BLaER1 treated with 17β-estradiol and CSF1 and Interleukin-3, amounts not matched to agents 10 nM and 100 nM (cell line): ENCODE measurements at regions not wholly inside any gene's neighbourhood (a gene's known extent, or its start where the extent isn't known, plus 50 kb on each side); places are given as distances from the start of the nearest gene placed in this dataset.
"Not testable (repeated sequence)": the region's sequence is repeated elsewhere in the genome, so short reads cannot be mapped to it uniquely, and the experiment has no call there.

ENCODE experiments used
- H3K27ac ChIP-seq, 11 experiments: shearing (Covaris generic); formaldehyde crosslinking; 2 replicates each; pipeline ENCODE4 v1.8.1; 2022
- H3K27me3 ChIP-seq, 11 experiments: shearing (Covaris generic); formaldehyde crosslinking; 2 replicates each; pipeline ENCODE4 v1.8.1; 2022
- H3K36me3 ChIP-seq, 11 experiments: shearing (Covaris generic); formaldehyde crosslinking; 2 replicates each; pipeline ENCODE4 v1.8.1; 2022
- H3K4me1 ChIP-seq, 10 experiments: shearing (Covaris generic); formaldehyde crosslinking; 2 replicates each; pipeline ENCODE4 v1.8.1; 2022
- H3K4me2 ChIP-seq, 11 experiments: shearing (Covaris generic); formaldehyde crosslinking; 2 replicates each; pipeline ENCODE4 v1.8.1; 2022
- H3K4me3 ChIP-seq, 10 experiments: shearing (Covaris generic); formaldehyde crosslinking; 2 replicates each; pipeline ENCODE4 v1.8.1; 2022
- H3K9ac ChIP-seq, 11 experiments: shearing (Covaris generic); formaldehyde crosslinking; 2 replicates each; pipeline ENCODE4 v1.8.1; 2022
- H3K9me3 ChIP-seq, 11 experiments: shearing (Covaris generic); formaldehyde crosslinking; replicated peaks in 1 of 11; 2 replicates each; pipeline ENCODE4 v1.8.1; 2022
- H4K20me1 ChIP-seq, 11 experiments: shearing (Covaris generic); formaldehyde crosslinking; 2 replicates each; pipeline ENCODE4 v1.8.1; 2022
- Cebpa-rat ChIP-seq, 11 experiments: shearing (Covaris generic); IDR thresholded peaks; 2 replicates each; pipeline ENCODE4 v1.8.1; 2022

DNA sequence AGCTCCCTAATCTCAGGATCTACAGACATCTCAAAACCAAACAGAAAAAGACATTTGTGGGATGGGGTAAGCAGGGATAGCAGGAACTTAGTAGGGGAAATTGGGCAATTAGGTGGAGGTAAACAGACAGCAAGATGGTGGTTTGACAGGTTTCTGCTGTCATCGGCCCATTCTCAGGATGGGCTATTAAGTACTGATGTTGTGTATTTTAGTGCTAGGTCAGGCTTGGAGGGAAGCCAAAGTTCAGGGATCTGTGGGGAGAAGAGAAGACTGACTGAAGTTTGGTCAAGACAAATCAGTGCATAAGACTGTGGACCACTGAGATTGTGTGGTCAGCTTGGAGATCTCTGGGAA, 96.8 kb upstream of the THUMPD2 start:
- H3K9ac ChIP-seq, result no peak overlapping the region
- no peaks in the 10 kb centered on the region for H3K27me3 ChIP-seq
- H3K4me2 ChIP-seq, result no peak overlapping the region
- no peak overlapping the region for H3K4me3 ChIP-seq
- H3K36me3 ChIP-seq, result no peaks in the 10 kb centered on the region
- no peaks in the 10 kb centered on the region for H4K20me1 ChIP-seq
- H3K27ac ChIP-seq, result no peak overlapping the region
- peaks cover 0 to 3% (median 0%) of the 10 kb centered on the region in 10 experiments; a peak in 2 of 20 replicates for H3K4me1 ChIP-seq
- peaks cover 10 to 31% (median 21%) of the 10 kb centered on the region in 11 experiments; a peak in 20 of 22 replicates for H3K9me3 ChIP-seq
- TF ChIP-seq Cebpa-rat (IDR thresholded peaks at IDR 0.05), result no peak

DNA sequence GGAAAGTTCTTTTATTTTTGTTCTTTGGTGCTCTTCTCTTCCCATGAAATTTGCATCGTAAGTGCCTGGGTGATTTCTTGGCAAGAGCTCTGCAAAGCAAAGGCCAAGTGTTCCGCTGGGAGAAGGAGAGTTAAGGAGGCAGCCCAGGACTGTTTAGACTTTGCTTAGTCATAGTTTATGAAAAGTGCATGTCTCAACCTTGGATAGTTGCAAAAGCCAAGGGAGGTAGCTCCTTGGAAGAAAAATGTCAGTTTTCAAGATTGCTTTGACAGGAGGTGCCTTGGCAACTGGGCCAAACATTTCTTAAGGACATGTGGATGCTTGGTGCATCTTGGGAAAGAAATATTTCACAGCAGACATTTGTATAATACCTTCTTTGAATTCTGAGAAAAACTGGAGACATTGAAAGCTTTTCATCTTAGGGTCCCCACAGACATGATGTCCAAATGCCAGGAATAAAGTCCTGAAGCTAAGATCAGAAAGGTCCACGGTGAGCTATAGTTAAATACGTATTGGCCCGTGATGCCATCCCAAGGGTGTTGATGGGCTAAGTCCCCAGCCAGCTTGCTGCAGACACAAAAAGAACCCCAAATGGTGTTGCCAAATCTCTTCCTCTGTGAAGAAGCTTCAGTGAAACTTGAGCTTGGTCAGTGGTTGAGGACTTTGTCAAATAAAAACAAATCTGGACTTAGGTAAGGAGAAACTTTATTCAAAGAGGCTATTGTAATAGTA, 96.3 kb upstream of the THUMPD2 start:
- H3K4me3 ChIP-seq, result no peak overlapping the region
- peaks cover 0 to 3% (median 0%) of the 10 kb centered on the region in 10 experiments; a peak in 2 of 20 replicates for H3K4me1 ChIP-seq
- H3K27ac ChIP-seq, result no peak overlapping the region
- TF ChIP-seq Cebpa-rat (IDR thresholded peaks at IDR 0.05), result no peak
- H3K9me3 ChIP-seq, result peaks cover 10 to 29% (median 16%) of the 10 kb centered on the region in 11 experiments; a peak in 20 of 22 replicates
- H4K20me1 ChIP-seq, result no peaks in the 10 kb centered on the region
- H3K36me3 ChIP-seq, result no peaks in the 10 kb centered on the region
- H3K9ac ChIP-seq, result no peak overlapping the region
- no peaks in the 10 kb centered on the region for H3K27me3 ChIP-seq
- H3K4me2 ChIP-seq, result no peak overlapping the region

DNA sequence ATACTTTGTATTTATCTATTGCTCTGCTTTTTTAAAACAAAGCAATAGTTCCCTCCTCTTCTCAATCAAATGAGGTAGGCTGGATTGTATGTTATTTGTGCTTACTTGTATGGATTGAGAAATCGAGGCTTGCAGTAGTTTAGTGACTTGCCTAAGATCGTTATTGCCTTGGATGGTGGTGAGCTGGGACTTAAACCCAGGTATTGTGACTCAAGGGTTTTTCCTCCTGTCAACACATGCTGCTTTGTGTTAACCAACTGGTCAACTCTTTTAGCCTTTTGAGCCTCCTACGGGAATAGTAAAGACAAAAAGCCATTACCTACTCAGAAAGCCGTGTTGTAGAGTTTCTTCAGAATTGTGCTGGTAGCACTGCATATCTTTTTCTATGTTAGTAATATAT, 95.2 kb upstream of the THUMPD2 start:
- no peak overlapping the region for H3K4me3 ChIP-seq
- H3K9ac ChIP-seq, result no peak overlapping the region
- no peaks in the 10 kb centered on the region for H3K27me3 ChIP-seq
- no peaks in the 10 kb centered on the region for H4K20me1 ChIP-seq
- H3K4me1 ChIP-seq, result peaks cover 0 to 3% (median 0%) of the 10 kb centered on the region in 10 experiments; a peak in 2 of 20 replicates
- no peak overlapping the region for H3K4me2 ChIP-seq
- no peak for TF ChIP-seq Cebpa-rat (IDR thresholded peaks at IDR 0.05)
- H3K9me3 ChIP-seq, result peaks cover 5 to 22% (median 8%) of the 10 kb centered on the region in 11 experiments; a peak in 19 of 22 replicates
- no peak overlapping the region for H3K27ac ChIP-seq
- H3K36me3 ChIP-seq, result no peaks in the 10 kb centered on the region

- H3K4me2 ChIP-seq, result no peak overlapping the region
- no peak for TF ChIP-seq Cebpa-rat (IDR thresholded peaks at IDR 0.05)
- peaks cover 0 to 15% (median 3%) of the 10 kb centered on the region in 11 experiments; a peak in 8 of 22 replicates for H3K9me3 ChIP-seq
- no peaks in the 10 kb centered on the region for H4K20me1 ChIP-seq
- peaks cover 0 to 7% (median 2%) of the 10 kb centered on the region in 10 experiments; a peak in 4 of 20 replicates for H3K4me1 ChIP-seq
- H3K4me3 ChIP-seq, result no peak overlapping the region
- H3K27ac ChIP-seq, result no peak overlapping the region
- H3K9ac ChIP-seq, result no peak overlapping the region
- H3K27me3 ChIP-seq, result no peaks in the 10 kb centered on the region
- H3K36me3 ChIP-seq, result no peaks in the 10 kb centered on the region
These were observed 94.5 kb upstream of the THUMPD2 start for GRCh38 chr2:39873586-39873985.

DNA sequence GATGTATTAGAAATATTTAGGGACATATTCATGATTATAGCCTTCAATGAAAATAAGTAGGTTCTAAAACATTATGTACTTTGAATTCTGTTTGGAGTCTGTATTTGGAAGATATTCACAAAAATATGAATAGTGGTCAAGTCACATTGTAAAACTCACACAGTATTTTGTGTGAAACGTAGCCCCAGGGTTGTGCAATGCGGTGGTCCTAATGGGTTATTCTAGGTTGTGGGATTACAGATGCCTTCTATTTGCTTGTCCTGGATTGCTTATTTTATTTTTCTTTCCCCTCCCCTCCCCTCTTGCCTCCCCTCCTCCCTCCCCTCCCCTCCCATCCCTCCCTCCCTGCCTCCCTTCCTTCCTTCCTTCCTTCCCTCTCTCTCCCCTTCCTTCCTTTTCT, 93.7 kb upstream of the THUMPD2 start:
- H3K9ac ChIP-seq, result no peak overlapping the region
- no peak for TF ChIP-seq Cebpa-rat (IDR thresholded peaks at IDR 0.05)
- no peaks in the 10 kb centered on the region for H3K36me3 ChIP-seq
- peaks cover 0 to 8% (median 2%) of the 10 kb centered on the region in 10 experiments; a peak in 4 of 20 replicates for H3K4me1 ChIP-seq
- no peak overlapping the region for H3K4me3 ChIP-seq
- no peaks in the 10 kb centered on the region for H3K27me3 ChIP-seq
- peaks cover 0 to 9% (median 3%) of the 10 kb centered on the region in 11 experiments; a peak in 6 of 22 replicates for H3K9me3 ChIP-seq
- H4K20me1 ChIP-seq, result no peaks in the 10 kb centered on the region
- H3K4me2 ChIP-seq, result no peak overlapping the region
- no peak overlapping the region for H3K27ac ChIP-seq

GRCh38 chr2:39871291-39871761, 92.3 kb upstream of the THUMPD2 start:
- H3K36me3 ChIP-seq, result no peaks in the 10 kb centered on the region
- no peaks in the 10 kb centered on the region for H4K20me1 ChIP-seq
- peaks cover 0 to 8% (median 2%) of the 10 kb centered on the region in 10 experiments; a peak in 4 of 20 replicates for H3K4me1 ChIP-seq
- H3K9ac ChIP-seq, result no peak overlapping the region
- no peaks in the 10 kb centered on the region for H3K27me3 ChIP-seq
- H3K4me3 ChIP-seq, result no peak overlapping the region
- H3K4me2 ChIP-seq, result no peak overlapping the region
- no peak for TF ChIP-seq Cebpa-rat (IDR thresholded peaks at IDR 0.05)
- H3K9me3 ChIP-seq, result no peaks in the 10 kb centered on the region
- H3K27ac ChIP-seq, result no peak overlapping the region

DNA sequence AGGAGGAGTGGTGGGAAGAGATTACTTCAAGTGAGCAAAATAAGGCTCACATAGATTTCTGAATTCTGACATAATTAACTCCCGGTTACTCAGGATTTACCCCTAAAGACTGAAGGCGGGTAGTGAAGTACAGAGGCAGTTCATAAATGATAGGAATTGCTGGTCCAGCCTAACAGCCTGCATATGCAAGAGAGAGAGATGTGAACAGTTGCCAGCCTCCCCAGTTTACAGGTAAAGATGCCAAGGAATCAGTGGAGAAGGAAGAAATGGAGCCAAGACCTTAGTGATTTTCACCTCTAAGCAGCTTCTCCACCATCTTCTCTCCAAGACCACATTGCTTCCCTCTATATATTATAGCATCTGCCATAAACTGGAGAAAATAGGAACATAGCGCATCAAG, 91.8 kb upstream of the THUMPD2 start:
- H3K27me3 ChIP-seq, result no peaks in the 10 kb centered on the region

GRCh38 chr2:39867268-39867667, 88.2 kb upstream of the THUMPD2 start:
- peaks cover 15 to 24% (median 22%) of the 10 kb centered on the region in 11 experiments for H3K9me3 ChIP-seq
- H3K27me3 ChIP-seq, result no peaks in the 10 kb centered on the region
- no peak overlapping the region for H3K9ac ChIP-seq
- peaks cover 0 to 12% (median 5%) of the 10 kb centered on the region in 10 experiments; a peak in 8 of 20 replicates for H3K4me1 ChIP-seq
- H4K20me1 ChIP-seq, result no peaks in the 10 kb centered on the region
- no peak overlapping the region for H3K27ac ChIP-seq
- H3K4me3 ChIP-seq, result no peak overlapping the region
- H3K4me2 ChIP-seq, result no peak overlapping the region
- TF ChIP-seq Cebpa-rat (IDR thresholded peaks at IDR 0.05), result no peak
- H3K36me3 ChIP-seq, result peaks cover 0 to 4% (median 0%) of the 10 kb centered on the region in 11 experiments; a peak in 1 of 22 replicates

More for the DNA sequence above, 91.8 kb upstream of the THUMPD2 start:
- H3K9me3 ChIP-seq, result no peaks in the 10 kb centered on the region
- H3K9ac ChIP-seq, result no peak overlapping the region
- no peak overlapping the region for H3K4me3 ChIP-seq
- no peaks in the 10 kb centered on the region for H3K36me3 ChIP-seq
- H3K27ac ChIP-seq, result no peak overlapping the region
- H3K4me1 ChIP-seq, result peaks cover 0 to 8% (median 4%) of the 10 kb centered on the region in 10 experiments; a peak in 7 of 20 replicates
- TF ChIP-seq Cebpa-rat (IDR thresholded peaks at IDR 0.05), result no peak
- no peak overlapping the region for H3K4me2 ChIP-seq
- no peaks in the 10 kb centered on the region for H4K20me1 ChIP-seq

- no peak for TF ChIP-seq Cebpa-rat (IDR thresholded peaks at IDR 0.05)
- peak overlapping the region in 3 of 11 experiments; percentile 6 to 30 (median 13); a peak in 3 of 22 replicates for H3K4me2 ChIP-seq
- H3K9ac ChIP-seq, result no peak overlapping the region
- no peaks in the 10 kb centered on the region for H3K27me3 ChIP-seq
- H3K36me3 ChIP-seq, result peaks cover 0 to 4% (median 0%) of the 10 kb centered on the region in 11 experiments; a peak in 1 of 22 replicates
- no peak overlapping the region for H3K4me3 ChIP-seq
- peaks cover 15 to 33% (median 22%) of the 10 kb centered on the region in 11 experiments for H3K9me3 ChIP-seq
- no peaks in the 10 kb centered on the region for H4K20me1 ChIP-seq
- H3K27ac ChIP-seq, result no peak overlapping the region
- peaks cover 0 to 12% (median 5%) of the 10 kb centered on the region in 10 experiments; a peak in 8 of 20 replicates for H3K4me1 ChIP-seq
These were observed 86.7 kb upstream of the THUMPD2 start for GRCh38 chr2:39865751-39866150.

GRCh38 chr2:39863672-39864071, 84.6 kb upstream of the THUMPD2 start:
- H3K4me2 ChIP-seq, H3K9ac ChIP-seq, H3K36me3 ChIP-seq, H3K27ac ChIP-seq, H3K27me3 ChIP-seq, H3K4me3 ChIP-seq, H4K20me1 ChIP-seq: not testable (repeated sequence)
- peaks cover 15 to 33% (median 22%) of the 10 kb centered on the region in 11 experiments for H3K9me3 ChIP-seq
- H3K4me1 ChIP-seq, result peaks cover 0 to 12% (median 2%) of the 10 kb centered on the region in 10 experiments; a peak in 7 of 20 replicates
